SJCRH30 (cell line): ENCODE measurements at regions not wholly inside any gene's neighbourhood (a gene's known extent, or its start where the extent isn't known, plus 50 kb on each side); places are given as distances from the start of the nearest gene placed in this dataset.
A peak's percentile ranks its signal among the peaks of the same experiment; 100 is the strongest.

ENCODE experiments used
- DNase-seq, 2 experiments: peaks; one replicate each; pipeline ENCODE4 v3.0.0-alpha.2; 2015 to 2020
- H3K27ac ChIP-seq: fragments of 250-450 bp; sonication (Bioruptor Pico); 2 replicates; pipeline ENCODE4 v1.5.1; 2020; ENCODE audit warnings: mild to moderate bottlenecking, moderate library complexity
- H3K27me3 ChIP-seq: fragments of 250-450 bp; sonication (Bioruptor Pico); 2 replicates; pipeline ENCODE4 v1.5.1; 2020; ENCODE audit warnings: mild to moderate bottlenecking, moderate library complexity
- H3K36me3 ChIP-seq: fragments of 250-450 bp; sonication (Bioruptor Pico); 2 replicates; pipeline ENCODE4 v1.5.1; 2020; ENCODE audit warnings: mild to moderate bottlenecking, moderate library complexity
- H3K4me1 ChIP-seq: fragments of 250-450 bp; sonication (Bioruptor Pico); 2 replicates; pipeline ENCODE4 v1.5.1; 2020; ENCODE audit warnings: mild to moderate bottlenecking, moderate library complexity
- H3K4me3 ChIP-seq: fragments of 250-450 bp; sonication (Bioruptor Pico); 2 replicates; pipeline ENCODE4 v1.5.1; 2020; ENCODE audit warnings: mild to moderate bottlenecking, moderate library complexity
- H3K9me3 ChIP-seq: fragments of 250-450 bp; sonication (Bioruptor Pico); replicated peaks from 2 replicates; pipeline ENCODE4 v1.5.1; 2020; ENCODE audit warnings: mild to moderate bottlenecking, moderate library complexity

- H3K4me1 ChIP-seq: peaks cover 19% of the 10 kb centered on the region
- peak overlapping the region; percentile 59 for H3K27ac ChIP-seq
- peaks cover 6% of the 10 kb centered on the region; the same call in 1 of the 2 replicates for H3K9me3 ChIP-seq
- H3K27me3 ChIP-seq: no peaks in the 10 kb centered on the region
- peak; percentile 22 to 72 for DNase-seq
- peak overlapping the region; percentile 14 for H3K4me3 ChIP-seq
- H3K36me3 ChIP-seq: no peaks in the 10 kb centered on the region
These were observed 170.0 kb upstream of the TSHZ3 start for GRCh38 chr19:31519256-31519655.

- H3K4me3 ChIP-seq: no peak overlapping the region
- no peak for DNase-seq
- H3K4me1 ChIP-seq: peaks cover 19% of the 10 kb centered on the region
- no peaks in the 10 kb centered on the region for H3K36me3 ChIP-seq
- no peak overlapping the region for H3K27ac ChIP-seq
- H3K9me3 ChIP-seq: peaks cover 6% of the 10 kb centered on the region; the same call in 1 of the 2 replicates
- H3K27me3 ChIP-seq: no peaks in the 10 kb centered on the region
These were observed 170.7 kb upstream of the TSHZ3 start for GRCh38 chr19:31519908-31520307.

- Histone ChIP-seq H3K4me3 (no peak overlapping the region), H3K9me3 (peaks cover 12% of the 10 kb centered on the region; the same call in 1 of the 2 replicates), H3K36me3 (no peaks in the 10 kb centered on the region), H3K4me1 (peaks cover 19% of the 10 kb centered on the region), H3K27me3 (no peaks in the 10 kb centered on the region), H3K27ac (no peak overlapping the region)
- DNase-seq: no peak
These were observed 171.4 kb upstream of the TSHZ3 start for GRCh38 chr19:31520633-31521032.

- H3K27ac ChIP-seq: no peak overlapping the region
- no peaks in the 10 kb centered on the region for H3K36me3 ChIP-seq
- H3K27me3 ChIP-seq: no peaks in the 10 kb centered on the region
- no peaks in the 10 kb centered on the region; the same call in 1 of the 2 replicates for H3K4me1 ChIP-seq
- no peak for DNase-seq
- H3K9me3 ChIP-seq: peaks cover 14% of the 10 kb centered on the region; the same call in 1 of the 2 replicates
- no peak overlapping the region for H3K4me3 ChIP-seq
These were observed 176.4 kb upstream of the TSHZ3 start for GRCh38 chr19:31525610-31526147.

- Histone ChIP-seq H3K4me3 (no peak overlapping the region), H3K27ac (no peak overlapping the region), H3K36me3 (no peaks in the 10 kb centered on the region), H3K9me3 (peaks cover 13% of the 10 kb centered on the region; the same call in 1 of the 2 replicates), H3K27me3 (no peaks in the 10 kb centered on the region), H3K4me1 (no peaks in the 10 kb centered on the region; the same call in 1 of the 2 replicates)
- DNase-seq: no peak
These were observed 178.2 kb upstream of the TSHZ3 start for GRCh38 chr19:31527443-31527842.

- H3K9me3 ChIP-seq: peaks cover 13% of the 10 kb centered on the region; the same call in 1 of the 2 replicates
- no peaks in the 10 kb centered on the region; the same call in 1 of the 2 replicates for H3K4me1 ChIP-seq
- H3K27me3 ChIP-seq: no peaks in the 10 kb centered on the region
- no peak overlapping the region for H3K27ac ChIP-seq
- no peak overlapping the region for H3K4me3 ChIP-seq
- H3K36me3 ChIP-seq: no peaks in the 10 kb centered on the region
- no peak for DNase-seq
These were observed 179.0 kb upstream of the TSHZ3 start for GRCh38 chr19:31528261-31528660.

GRCh38 chr19:31529121-31529520, 179.9 kb upstream of the TSHZ3 start:
- no peaks in the 10 kb centered on the region for H3K36me3 ChIP-seq
- DNase-seq: peak; percentile 63 to 69

GRCh38 chr19:31530781-31531180, 181.5 kb upstream of the TSHZ3 start:
- DNase-seq: no peak
- Histone ChIP-seq H3K27ac (no peak overlapping the region), H3K9me3 (peaks cover 6% of the 10 kb centered on the region; the same call in 1 of the 2 replicates), H3K4me1 (no peaks in the 10 kb centered on the region; the same call in 1 of the 2 replicates), H3K27me3 (no peaks in the 10 kb centered on the region), H3K36me3 (no peaks in the 10 kb centered on the region), H3K4me3 (no peak overlapping the region)

More at GRCh38 chr19:31529121-31529520, 179.9 kb upstream of the TSHZ3 start:
- peaks cover 13% of the 10 kb centered on the region; the same call in 1 of the 2 replicates for H3K9me3 ChIP-seq
- H3K27me3 ChIP-seq: no peaks in the 10 kb centered on the region
- no peak overlapping the region for H3K4me3 ChIP-seq
- H3K4me1 ChIP-seq: no peaks in the 10 kb centered on the region; the same call in 1 of the 2 replicates
- no peak overlapping the region; the same call in 1 of the 2 replicates for H3K27ac ChIP-seq

GRCh38 chr19:31531326-31531725, 182.1 kb upstream of the TSHZ3 start:
- Histone ChIP-seq H3K36me3 (no peaks in the 10 kb centered on the region), H3K27me3 (no peaks in the 10 kb centered on the region), H3K4me1 (no peaks in the 10 kb centered on the region; the same call in 1 of the 2 replicates), H3K27ac (no peak overlapping the region), H3K9me3 (0 out of 2 replicates have a peak, but pooled peaks cover 4% of the 10 kb centered on the region), H3K4me3 (no peak overlapping the region)
- DNase-seq: no peak

- 0 out of 2 replicates have a peak, but pooled peaks cover 2% of the 10 kb centered on the region for H3K9me3 ChIP-seq
- no peaks in the 10 kb centered on the region for H3K36me3 ChIP-seq
- H3K4me1 ChIP-seq: no peaks in the 10 kb centered on the region; the same call in 1 of the 2 replicates
- H3K4me3 ChIP-seq: no peak overlapping the region
- no peak overlapping the region for H3K27ac ChIP-seq
- no peaks in the 10 kb centered on the region for H3K27me3 ChIP-seq
- DNase-seq: no peak
These were observed 182.8 kb upstream of the TSHZ3 start for GRCh38 chr19:31532034-31532433.

- H3K27me3 ChIP-seq: no peaks in the 10 kb centered on the region
- peak in 1 of 2 experiments; percentile 18 for DNase-seq
- H3K4me3 ChIP-seq: no peak overlapping the region
- no peaks in the 10 kb centered on the region for H3K36me3 ChIP-seq
- no peaks in the 10 kb centered on the region; the same call in 1 of the 2 replicates for H3K4me1 ChIP-seq
- no peak overlapping the region for H3K27ac ChIP-seq
- H3K9me3 ChIP-seq: peaks cover 5% of the 10 kb centered on the region; the same call in 1 of the 2 replicates
These were observed 183.9 kb upstream of the TSHZ3 start for GRCh38 chr19:31533114-31533513.

GRCh38 chr19:31534231-31534630, 185.0 kb upstream of the TSHZ3 start:
- Histone ChIP-seq H3K4me3 (no peak overlapping the region), H3K4me1 (no peaks in the 10 kb centered on the region), H3K27me3 (no peaks in the 10 kb centered on the region), H3K9me3 (peaks cover 5% of the 10 kb centered on the region; the same call in 1 of the 2 replicates), H3K27ac (no peak overlapping the region), H3K36me3 (no peaks in the 10 kb centered on the region)
- no peak for DNase-seq

GRCh38 chr19:31534786-31535657, 185.8 kb upstream of the TSHZ3 start:
- DNase-seq: no peak
- H3K4me3 ChIP-seq: no peak overlapping the region
- H3K4me1 ChIP-seq: no peaks in the 10 kb centered on the region
- H3K36me3 ChIP-seq: no peaks in the 10 kb centered on the region
- H3K9me3 ChIP-seq: peaks cover 4% of the 10 kb centered on the region; the same call in 1 of the 2 replicates
- no peak overlapping the region for H3K27ac ChIP-seq
- no peaks in the 10 kb centered on the region for H3K27me3 ChIP-seq

GRCh38 chr19:31535691-31536460, 186.6 kb upstream of the TSHZ3 start:
- Histone ChIP-seq H3K27me3 (no peaks in the 10 kb centered on the region), H3K4me1 (no peaks in the 10 kb centered on the region), H3K36me3 (no peaks in the 10 kb centered on the region), H3K27ac (no peak overlapping the region), H3K4me3 (no peak overlapping the region), H3K9me3 (peaks cover 3% of the 10 kb centered on the region; the same call in 1 of the 2 replicates)
- DNase-seq: no peak
